Skin of body (tissue), 1 donor: ENCODE measurements at regions not wholly inside any gene's neighbourhood (a gene's known extent, or its start where the extent isn't known, plus 50 kb on each side); places are given as distances from the start of the nearest gene placed in this dataset.

Experiments
- DNase-seq: peaks from one replicate; lab custom pipeline; 2025; lab: John Stamatoyannopoulos, UW

DNA sequence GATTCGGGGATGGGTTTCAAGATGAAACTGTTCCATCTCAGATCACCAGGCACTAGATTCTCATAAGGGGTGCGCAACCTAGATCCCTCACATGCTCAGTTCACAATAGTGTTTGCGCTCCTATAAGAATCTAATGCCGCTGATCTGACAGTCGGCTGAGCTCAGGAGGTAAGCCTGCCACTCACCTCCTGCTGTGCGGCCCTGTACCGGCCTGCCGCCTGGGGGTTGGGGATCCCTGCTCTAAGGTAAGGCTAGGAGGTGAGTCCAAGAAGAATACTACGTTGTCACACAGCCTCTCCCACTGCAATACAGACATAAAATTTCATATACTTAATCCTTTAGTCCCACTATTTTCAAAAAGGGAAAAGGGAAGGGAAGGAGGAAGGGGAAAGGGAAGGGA lies 213.4 kb upstream of the HCCS start:
- no peak for DNase-seq

DNA sequence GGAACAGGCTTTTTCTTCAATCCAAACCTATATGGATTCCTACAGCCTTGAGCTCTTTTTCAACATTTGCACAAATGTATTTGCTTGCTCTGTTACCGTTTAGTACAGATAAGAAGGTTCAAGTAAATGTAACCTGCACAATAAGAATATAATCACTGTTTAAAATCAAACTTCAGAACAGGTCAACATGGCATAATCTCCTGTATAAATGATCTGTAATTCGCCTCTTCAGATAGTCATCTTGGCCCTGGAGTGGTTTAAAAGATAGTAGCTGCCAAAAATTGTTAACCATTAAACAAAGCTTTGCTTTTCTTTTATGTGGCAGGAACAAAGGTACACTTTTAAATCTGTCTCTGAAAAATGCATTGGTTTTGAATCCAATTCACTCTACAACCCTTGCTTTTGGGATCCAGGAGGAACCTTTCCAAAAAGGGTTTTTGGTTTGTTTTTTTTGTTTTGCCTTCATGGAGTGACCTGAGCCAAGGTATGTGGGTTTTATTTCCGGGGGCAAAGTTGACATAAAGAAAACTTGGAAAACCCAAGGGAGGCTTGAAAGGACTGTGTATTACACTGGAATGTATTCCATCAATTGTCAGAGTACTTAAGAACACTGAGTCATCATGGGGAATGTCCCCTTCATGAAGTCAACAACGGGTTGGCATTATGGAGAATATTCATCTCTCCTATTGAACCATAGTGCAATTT lies 210.4 kb upstream of the HCCS start:
- no peak for DNase-seq

DNA sequence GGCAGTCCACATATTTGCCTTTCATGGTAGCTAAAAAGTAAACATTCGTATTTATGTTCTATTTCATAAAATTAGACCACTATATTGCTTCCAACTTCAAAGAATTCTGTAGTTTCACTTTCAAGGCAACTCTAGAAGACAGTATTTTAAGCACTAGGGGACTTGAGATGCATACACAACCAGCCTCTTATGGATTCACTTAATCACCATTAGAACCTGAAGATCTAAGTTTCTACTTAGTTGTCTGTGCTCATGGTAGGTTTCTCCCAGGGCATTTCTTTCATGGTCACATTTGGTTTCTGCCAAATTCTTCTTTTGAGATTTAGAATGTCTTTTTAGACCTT lies 209.9 kb upstream of the HCCS start:
- no peak for DNase-seq

DNA sequence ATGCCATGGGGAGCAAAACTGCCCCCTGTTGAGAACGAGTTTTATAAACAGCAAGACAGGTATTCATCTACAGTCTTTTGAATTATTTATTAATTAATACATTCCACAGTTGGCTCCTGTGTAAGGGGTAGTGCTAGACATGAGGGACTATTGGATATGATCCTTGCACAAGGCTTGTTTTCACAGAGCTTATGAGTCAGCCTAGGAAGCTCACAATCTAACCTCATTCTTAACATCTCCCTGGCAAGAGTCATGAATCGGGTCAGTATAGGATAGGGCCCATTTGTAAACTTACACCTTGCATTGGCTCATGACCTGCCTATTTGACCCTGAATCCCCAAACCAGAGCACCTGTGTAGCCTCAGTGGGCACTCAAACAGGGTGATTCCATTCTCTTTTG lies 209.1 kb upstream of the HCCS start:
- no peak for DNase-seq

DNA sequence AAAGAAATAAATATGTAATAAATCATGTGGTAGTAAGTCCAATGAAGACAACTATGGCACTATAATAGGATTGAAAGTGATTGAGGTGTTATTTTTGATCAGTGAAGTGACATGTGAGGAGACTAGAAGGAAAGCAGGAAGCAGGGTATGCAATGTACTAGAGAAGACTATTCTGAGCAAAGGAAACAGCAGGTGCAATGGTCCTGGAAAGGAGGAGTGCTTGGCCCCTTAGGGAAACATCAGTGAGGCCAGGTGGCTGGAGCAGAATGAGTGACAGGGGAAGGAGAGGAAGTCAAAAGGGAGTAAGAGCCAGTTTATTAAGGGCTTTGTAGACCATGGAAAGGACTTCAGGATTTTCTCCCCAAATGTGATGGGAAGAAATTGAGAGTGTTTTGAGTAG lies 207.6 kb upstream of the HCCS start:
- DNase-seq, result no peak

DNA sequence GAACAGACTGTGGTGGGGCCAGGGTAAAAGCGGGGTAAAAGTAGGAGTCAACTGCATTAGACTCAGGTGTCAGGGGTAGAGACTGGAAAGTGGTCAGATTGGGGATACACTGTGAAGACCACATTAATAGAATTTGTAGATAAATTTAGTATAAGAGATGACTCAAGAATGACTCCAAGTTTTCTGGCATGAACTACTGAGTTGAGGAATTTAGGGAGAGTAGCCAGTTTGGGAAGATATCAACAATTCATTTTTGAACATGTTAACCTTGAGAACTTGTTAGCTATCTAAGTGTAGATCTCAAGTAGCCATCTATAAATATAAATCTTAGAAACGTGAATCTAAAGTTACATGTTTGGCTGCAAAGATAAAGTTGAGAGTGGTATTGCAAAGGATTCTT lies 206.9 kb upstream of the HCCS start:
- DNase-seq, result no peak

DNA sequence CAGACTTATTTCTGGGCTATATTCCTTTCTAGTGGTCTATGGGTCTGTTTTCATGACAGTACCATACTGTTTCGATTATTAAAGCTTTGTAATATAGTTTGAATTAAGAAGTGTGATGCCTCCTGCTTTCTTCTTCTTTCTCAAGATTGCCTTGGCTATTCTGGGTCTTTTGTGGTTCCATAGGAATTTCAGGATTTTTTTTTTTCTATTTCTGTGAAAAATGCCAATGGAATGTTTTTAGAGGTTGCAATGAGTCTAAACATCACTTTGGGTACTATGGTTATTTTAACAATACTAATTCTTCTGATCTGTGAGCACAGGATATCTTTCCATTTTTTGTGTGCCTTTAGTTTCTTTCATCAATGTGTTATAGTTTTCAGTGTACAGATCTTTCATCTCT lies 204.3 kb upstream of the HCCS start:
- DNase-seq, result no peak

DNA sequence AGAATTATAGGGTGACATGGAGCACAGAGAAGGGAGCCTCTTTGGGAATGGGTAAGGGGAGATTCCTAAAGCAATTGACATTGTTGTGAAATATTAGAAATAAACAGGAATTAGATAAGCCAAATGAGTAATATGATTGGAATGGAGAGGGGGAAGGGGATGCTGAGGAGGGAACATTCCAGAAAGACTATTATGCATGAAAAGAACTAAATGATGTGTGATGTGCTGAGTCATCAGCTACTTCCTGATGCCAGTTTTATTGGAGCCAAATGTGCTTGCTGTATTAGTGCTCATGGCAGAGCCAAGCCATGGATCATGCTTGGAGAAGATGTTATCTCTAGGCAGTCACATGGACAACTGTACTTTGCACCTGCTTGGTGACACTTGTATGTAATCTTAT lies 189.0 kb upstream of the HCCS start:
- DNase-seq, result no peak

DNA sequence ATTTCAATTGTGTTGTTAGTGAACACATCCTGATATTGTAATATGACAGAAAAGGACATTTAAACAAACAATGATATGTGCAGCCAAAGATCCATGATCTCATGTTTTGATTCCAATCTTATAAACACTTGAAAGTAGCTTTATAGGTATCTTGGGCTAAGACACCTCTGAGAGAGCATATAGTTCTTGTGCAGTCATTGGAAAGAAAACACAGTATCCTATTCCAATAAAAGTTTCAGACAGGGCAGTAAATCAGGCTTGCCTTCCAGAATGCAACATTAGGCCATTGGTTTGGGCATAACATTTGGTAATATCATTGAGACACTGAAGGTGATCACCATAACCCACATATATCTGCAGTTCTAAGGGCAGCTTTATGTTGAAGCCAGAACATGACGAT lies 188.3 kb upstream of the HCCS start:
- peak; percentile 39 for DNase-seq

DNA sequence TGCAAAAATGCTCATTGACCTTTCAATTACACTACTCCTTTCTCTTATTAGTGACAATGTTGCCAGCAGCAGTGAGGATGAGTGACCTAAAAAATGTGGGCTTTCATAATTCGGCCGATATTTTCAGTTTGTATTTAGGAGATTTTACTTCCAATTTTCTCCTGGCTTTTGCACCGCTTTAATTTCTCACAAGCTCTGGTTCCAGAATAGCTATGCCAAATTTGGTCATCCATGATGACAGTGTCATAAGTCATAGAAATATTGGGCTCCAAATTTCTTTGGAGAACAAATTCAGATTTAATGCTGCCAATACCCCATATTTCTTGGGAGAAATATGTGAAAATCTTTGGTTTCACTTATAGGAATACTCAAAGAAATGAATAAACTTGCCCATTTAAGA lies 187.7 kb upstream of the HCCS start:
- peak; percentile 37 for DNase-seq

DNA sequence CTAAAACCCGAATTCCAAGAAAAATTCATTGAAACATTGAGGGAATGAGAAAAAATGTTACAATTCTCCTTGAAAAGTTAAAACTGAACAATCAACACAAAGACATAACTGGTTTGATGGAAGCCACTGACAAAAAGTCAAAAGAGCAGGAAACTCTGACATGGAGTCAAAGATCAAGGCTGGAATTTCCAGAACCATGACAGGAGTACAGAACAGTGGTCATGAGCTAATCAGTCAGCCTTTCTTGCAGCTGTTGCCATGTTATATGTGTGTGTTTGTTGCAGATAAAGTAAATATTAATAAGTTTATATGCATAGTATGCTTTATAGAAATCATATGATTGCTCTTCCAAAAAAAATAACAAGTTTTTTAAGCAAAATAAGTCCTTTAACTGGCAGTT lies 184.7 kb upstream of the HCCS start:
- DNase-seq, result peak; percentile 56

DNA sequence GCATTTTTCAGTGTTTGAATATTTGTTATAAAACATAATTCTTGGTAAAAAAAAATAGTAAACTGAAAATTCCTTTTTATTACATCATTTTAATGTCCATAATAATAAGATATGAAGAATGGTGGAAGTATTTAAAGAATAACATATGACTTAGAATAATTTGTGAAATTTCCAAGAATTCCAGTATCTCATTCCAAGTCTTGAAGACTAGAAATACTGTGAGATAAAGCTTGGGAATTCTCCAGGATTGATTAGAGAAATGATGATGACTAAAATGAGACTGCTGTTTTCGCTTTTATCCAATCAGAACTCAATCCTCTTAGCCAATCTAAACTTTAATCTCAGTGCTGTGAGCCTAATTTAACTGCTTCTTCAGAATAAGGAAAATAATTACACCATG lies 184.2 kb upstream of the HCCS start:
- peak; percentile 56 for DNase-seq

DNA sequence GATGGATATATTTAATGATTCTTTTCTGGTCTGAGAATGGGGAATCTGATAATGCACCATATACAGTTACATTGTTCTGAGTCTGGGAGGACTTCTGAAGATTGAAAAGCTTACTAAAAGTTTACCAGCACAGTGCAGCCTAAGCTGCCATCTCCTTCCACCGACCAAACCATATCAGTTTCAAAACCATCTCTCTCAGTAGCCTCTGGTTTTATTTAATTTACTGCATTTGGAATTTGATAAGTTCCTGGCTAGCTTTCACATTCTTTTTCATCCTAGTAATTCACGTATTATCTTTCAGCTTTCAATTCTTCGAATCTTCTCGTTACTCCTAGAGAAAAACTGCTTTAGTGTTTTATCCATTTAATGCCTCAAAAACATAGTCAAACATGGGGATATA lies 181.4 kb upstream of the HCCS start:
- DNase-seq, result no peak

DNA sequence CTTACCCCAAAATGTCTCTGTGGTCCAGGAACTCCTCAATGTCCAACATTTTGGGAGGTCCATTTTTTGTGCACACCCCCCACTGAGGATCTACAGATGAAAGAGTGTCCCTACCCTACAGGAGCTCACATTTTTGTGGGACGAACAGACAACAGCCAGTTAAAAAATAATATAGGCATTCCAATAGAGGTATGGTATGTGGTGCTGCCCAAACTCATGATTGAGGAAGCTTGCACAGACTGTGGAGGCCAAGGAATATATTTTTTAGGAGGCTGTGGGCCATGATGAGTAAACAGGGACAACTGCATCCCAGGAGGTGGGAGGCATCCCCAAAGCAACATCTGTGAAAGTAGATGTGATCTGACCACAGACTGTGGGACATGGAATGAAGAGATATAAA lies 181.0 kb upstream of the HCCS start:
- no peak for DNase-seq

DNA sequence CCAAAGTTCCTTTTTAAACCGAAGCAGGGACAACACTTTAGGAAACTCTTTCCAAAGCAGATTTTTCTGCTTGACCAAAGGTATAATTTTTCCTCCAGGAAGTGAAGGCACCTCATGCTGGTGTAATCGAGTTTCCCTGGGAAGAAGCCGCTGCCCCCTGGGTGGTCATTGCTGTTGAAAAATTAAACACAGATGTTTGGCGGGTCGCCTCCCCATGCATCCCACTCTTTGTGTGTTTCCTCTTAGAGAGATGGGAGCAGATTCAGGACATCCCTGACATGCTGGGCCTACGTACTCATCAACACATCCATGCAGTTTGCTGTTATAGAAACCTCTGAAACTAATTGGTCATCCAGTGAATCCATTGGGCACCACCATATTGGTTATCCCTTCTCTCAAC lies 179.2 kb upstream of the HCCS start:
- peak; percentile 1 for DNase-seq

DNA sequence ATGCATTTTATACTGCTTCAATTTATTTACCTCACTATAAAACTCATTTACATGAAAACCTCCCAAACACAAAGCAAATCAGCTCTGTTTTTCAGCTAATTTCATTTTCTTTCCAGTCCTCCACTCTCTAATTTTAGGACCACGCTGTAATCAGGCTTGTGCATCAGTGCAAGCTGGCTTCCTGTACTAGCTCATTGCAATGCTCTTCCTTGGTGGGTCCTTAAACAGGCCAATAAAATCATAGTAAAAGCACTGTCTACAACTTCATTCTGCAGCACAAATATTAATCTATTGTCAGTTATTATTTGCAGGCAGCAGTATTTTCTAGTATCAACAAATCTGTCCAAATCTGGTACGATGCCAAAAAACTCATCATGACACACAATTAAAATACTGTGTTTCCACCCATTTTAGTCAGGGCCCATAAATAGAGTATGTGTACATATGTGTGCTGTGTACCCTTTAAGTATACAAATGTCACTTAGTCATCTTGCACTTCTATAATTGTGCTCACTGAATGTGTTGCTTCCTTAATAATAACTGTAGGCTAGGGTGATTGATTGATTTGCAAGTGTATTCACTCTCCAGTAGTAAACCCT lies 178.2 kb upstream of the HCCS start:
- DNase-seq, result no peak

DNA sequence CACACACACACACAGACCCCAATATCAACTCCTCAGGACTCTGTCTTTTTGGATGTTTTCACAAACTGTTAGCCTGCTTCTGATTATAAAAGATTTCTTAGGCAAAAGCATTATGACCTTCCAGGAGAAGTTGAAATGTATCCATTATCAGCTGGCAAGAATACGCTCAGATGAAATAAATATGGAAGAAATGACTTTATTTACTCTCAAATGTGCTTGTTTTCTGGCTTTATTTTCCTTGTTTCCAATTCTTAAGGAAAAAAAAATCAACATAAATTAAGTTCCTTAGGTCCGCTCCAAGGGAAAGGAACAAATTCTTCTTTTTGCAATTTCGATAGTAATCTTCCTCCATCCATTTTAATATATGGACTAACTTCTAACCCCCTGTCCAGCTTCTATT lies 175.6 kb upstream of the HCCS start:
- peak; percentile 50 for DNase-seq

DNA sequence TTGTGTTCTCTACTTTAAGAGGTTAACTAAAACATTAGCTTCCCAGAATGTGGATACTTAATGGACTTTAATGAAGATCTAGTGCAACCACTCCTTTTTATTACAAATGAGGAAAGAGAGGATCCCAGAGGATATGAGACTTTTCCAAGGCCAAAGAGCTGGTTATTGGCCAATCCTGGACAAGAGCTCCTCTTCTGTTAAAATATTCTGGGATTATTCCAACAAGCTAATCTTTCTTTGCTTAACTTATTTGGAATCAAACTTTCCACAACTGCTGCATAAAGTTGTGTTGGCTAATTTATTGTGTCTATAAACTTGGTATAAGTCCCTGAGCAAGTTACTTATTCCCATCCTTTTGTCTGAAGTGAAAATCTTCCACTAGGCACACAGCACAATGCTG lies 174.2 kb upstream of the HCCS start:
- DNase-seq, result peak; percentile 38

DNA sequence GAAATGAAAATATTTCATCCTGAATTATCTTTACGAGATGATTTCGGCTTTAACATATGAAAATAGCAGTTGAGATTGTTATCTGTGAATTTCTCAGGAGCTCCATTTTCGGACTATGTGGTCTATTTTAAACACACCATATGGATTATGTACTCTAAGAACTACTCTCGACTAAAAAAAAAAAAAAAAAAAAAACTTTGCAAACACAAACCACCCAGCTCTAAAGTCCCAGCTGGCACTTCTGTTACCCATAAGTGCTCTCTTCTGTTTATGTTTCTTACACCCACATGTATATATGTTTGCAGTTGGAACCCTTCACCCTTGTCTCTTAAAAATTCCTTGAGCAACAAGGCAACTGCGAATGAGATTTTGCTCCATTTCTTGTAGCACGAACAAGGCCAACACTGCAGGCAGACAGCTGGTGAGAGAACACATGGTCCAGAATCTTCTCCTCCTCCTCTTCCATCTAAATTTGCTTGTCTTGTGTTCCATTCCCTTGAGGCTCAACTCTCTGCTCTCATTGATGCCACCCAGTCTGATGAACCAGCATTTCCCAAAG lies 172.7 kb upstream of the HCCS start:
- no peak for DNase-seq

DNA sequence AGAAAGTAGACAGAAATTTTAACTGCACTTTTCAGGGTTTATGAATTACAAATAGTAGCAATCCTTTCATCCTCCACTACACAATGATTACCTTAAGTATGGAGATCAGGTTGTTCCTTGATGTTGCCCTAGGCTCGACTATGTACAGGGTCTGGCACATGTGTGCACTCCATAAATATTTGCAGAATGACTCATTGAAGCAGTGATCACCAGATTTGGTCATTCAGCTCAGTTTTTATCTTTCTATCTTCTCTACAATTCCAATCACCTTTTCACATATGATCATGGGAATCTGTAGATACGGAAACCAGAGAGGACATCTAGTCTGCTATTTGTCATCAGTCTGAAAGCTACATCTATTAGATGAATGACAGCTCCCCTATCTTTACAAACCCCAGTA lies 171.7 kb upstream of the HCCS start:
- DNase-seq, result no peak

DNA sequence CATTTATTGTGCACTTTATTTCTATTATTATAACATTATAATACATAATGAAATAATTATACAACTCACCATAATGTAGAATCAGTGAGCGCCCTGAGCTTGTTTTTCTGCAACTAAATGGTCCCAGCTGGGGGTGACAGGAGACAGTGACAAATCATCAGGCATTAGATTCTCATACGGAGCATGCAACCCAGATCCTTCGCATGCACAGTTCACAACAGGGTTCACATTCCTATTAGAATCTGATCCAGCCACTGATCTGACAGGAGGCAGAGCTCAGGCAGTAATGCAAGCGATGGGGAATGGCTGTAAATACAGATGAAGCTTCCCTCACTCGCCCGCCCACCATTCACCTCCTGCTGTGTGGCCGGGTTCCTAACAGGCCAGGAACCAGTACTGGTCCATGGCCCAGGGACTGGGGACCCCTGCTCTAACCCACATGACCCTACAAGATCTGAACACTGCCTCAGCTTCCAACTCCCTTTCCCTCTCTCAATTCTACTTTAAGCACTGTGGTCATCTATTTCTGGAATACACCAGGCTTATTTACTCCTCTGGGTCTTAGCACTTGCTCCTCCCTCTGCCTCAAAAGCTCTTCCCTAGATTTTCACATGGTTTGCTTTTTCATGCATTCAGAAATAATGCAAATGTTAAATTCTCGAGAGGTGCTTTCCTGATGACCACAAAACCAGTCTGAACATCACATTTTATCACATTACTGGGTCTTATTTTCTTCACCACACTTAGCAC lies 166.8 kb upstream of the HCCS start:
- peak; percentile 54 for DNase-seq

DNA sequence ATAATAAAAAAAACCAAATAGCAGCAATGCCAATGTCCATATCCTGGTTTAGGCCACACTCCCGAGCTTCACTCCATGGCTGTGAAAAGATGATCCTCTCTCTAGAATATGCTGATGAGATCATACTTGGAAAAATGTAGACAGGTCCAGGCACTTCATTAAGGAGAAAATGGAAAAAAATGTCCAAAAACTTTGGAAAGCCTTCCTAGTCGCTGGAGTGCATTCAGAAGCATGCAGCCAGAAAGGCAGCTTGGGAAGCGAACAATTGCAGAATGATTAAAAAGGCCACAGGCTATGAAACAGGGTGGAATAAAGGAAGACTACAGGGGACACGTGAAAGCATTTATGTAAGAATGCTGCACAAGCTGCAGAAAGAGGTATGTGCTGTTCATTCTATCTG lies 165.6 kb upstream of the HCCS start:
- peak; percentile 51 for DNase-seq

DNA sequence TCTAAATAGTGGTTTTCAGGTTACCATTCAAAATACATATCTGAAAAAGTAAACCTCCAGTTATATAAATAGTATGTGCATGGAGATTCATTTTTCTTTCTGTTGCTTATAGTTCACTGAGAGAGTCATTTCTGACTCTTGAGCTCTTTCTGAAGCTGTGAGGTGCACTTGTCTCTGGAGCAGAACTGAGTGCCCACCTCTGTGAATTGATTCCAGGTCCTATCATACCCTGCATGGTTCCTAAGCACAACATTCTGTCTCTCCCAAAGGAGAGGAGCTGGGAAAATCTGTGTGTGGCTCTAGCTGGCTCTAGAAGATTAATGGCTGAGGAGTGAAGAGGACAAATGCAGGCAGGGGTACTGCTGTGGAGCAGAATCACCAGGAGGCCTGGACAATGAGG lies 161.6 kb upstream of the HCCS start:
- no peak for DNase-seq
